ENCODE measurements at regions not wholly inside any gene's neighbourhood (a gene's known extent, or its start where the extent isn't known, plus 50 kb on each side); places are given as distances from the start of the nearest gene placed in this dataset.

DNA sequence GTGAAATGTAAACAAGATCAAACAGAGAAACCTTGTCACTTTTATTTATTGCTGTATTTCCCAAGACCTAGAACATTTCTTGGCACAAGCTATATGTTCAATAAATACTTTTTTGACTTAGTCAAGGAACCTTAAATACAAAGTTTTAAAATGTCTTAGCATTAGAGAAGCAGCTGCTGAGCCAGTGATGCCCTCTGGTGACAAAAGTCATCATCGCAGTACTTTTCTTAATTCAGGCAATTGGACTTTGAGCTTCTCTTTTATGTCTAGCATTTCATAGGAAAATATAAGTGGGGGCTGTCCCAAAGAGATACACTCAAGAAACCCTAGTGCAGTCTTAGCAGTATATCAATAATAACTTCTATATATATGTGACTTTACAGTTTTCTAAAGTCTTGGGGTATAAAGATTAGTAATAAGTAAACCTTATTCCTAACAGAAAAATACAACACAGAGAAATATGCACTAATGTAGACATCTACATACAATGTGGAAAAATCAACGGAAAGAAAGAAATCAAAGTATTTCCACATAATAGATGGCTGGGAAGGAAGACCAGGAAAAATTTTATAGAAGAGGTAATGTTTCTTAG is 118.4 kb downstream of the DTHD1 start:
- TF ChIP-seq CTCF (IDR thresholded peaks at IDR 0.05) (peak; percentile 49 to 81 (median 75)), POLR2A (IDR thresholded peaks at IDR 0.05) (no peak)
